Mesothelial cell of epicardium (in vitro differentiated cells): ENCODE measurements at regions not wholly inside any gene's neighbourhood (a gene's known extent, or its start where the extent isn't known, plus 50 kb on each side); places are given as distances from the start of the nearest gene placed in this dataset.

ENCODE experiments used
- DNase-seq, 2 experiments: peaks; one replicate each; pipeline ENCODE4 v3.0.0; 2021; ENCODE audit warnings: low spot score in 2 of 2; ENCODE audit not compliant: unreplicated experiment in 2 of 2
- H3K27ac Mint-ChIP-seq: 2 replicates; pipeline ENCODE4 v1.8.0; 2021; ENCODE audit warnings: mixed read lengths
- H3K27me3 Mint-ChIP-seq: 2 replicates; pipeline ENCODE4 v1.8.0; 2021; ENCODE audit warnings: low read depth, mixed read lengths
- H3K36me3 Mint-ChIP-seq: 2 replicates; pipeline ENCODE4 v1.8.0; 2021; ENCODE audit warnings: mixed read lengths
- H3K4me1 Mint-ChIP-seq: 2 replicates; pipeline ENCODE4 v1.8.0; 2021; ENCODE audit warnings: mixed read lengths
- H3K4me3 Mint-ChIP-seq: 2 replicates; pipeline ENCODE4 v1.8.0; 2021; ENCODE audit warnings: mild to moderate bottlenecking, moderate library complexity, mixed read lengths
- H3K9me3 Mint-ChIP-seq: 2 replicates; pipeline ENCODE4 v1.8.0; 2021; ENCODE audit warnings: mixed read lengths
- TF ChIP-seq, protein P1 (sequence below): fragments of 200-600 bp; sonication (generic); IDR thresholded peaks from one replicate; pipeline ENCODE4 v1.5.0; 2021; ENCODE audit warnings: antibody characterized with exemption; ENCODE audit not compliant: unreplicated experiment

DNA sequence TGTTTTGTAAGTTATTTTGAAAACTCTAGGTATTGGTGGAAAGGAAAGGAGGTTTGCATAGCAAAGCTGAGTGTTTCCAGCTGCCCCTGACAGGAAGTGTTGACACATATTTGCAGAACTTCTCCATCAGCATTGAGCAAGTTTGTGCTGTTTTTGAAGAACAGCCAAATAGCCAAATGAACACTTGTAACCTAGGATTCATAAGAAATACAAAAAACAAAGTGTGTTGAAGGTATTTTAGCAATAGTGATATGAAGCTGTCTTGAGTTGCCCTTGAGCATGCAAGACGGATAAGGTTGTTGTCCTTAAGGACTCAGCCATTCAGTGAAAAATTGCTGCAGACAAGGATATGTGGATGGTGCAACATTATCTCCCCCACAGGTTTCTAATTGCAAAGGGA lies 68.3 kb upstream of the PGM2 start:
- peak overlapping the region; percentile 58 for H3K27ac Mint-ChIP-seq

DNA sequence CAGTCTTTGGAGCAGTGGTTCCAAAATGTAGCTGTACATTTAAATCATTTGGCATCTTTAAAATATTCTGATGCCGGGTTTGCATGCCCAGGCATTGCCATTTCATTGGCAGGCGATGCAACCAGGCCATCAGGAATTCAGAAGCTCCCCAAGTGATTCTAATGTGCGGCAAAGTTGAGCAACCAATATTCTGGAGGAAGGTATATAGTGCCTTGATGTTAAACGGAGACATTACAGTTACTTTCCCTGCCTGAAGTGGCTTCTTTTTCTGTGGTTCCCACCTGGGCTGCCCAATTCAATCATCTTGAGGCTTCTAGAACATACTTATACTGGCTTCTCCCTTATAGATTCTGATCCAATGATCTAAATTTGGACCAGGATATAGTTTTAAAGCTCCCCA lies 68.7 kb upstream of the PGM2 start:
- H3K4me1 Mint-ChIP-seq, result peaks cover 16% of the 10 kb centered on the region
- no peaks in the 10 kb centered on the region for H3K27me3 Mint-ChIP-seq
- no peak overlapping the region for H3K4me3 Mint-ChIP-seq
- TF ChIP-seq, protein P1, sequence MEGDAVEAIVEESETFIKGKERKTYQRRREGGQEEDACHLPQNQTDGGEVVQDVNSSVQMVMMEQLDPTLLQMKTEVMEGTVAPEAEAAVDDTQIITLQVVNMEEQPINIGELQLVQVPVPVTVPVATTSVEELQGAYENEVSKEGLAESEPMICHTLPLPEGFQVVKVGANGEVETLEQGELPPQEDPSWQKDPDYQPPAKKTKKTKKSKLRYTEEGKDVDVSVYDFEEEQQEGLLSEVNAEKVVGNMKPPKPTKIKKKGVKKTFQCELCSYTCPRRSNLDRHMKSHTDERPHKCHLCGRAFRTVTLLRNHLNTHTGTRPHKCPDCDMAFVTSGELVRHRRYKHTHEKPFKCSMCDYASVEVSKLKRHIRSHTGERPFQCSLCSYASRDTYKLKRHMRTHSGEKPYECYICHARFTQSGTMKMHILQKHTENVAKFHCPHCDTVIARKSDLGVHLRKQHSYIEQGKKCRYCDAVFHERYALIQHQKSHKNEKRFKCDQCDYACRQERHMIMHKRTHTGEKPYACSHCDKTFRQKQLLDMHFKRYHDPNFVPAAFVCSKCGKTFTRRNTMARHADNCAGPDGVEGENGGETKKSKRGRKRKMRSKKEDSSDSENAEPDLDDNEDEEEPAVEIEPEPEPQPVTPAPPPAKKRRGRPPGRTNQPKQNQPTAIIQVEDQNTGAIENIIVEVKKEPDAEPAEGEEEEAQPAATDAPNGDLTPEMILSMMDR, result no peak
- H3K36me3 Mint-ChIP-seq, result no peaks in the 10 kb centered on the region
- H3K9me3 Mint-ChIP-seq, result peaks cover 4% of the 10 kb centered on the region
- H3K27ac Mint-ChIP-seq, result no peak overlapping the region
- DNase-seq, result no peak

More for the DNA sequence above, 68.3 kb upstream of the PGM2 start:
- DNase-seq, result no peak
- peaks cover 16% of the 10 kb centered on the region for H3K4me1 Mint-ChIP-seq
- no peaks in the 10 kb centered on the region for H3K36me3 Mint-ChIP-seq
- TF ChIP-seq, protein P1, result no peak
- H3K4me3 Mint-ChIP-seq, result no peak overlapping the region
- H3K27me3 Mint-ChIP-seq, result no peaks in the 10 kb centered on the region
- H3K9me3 Mint-ChIP-seq, result peaks cover 4% of the 10 kb centered on the region

DNA sequence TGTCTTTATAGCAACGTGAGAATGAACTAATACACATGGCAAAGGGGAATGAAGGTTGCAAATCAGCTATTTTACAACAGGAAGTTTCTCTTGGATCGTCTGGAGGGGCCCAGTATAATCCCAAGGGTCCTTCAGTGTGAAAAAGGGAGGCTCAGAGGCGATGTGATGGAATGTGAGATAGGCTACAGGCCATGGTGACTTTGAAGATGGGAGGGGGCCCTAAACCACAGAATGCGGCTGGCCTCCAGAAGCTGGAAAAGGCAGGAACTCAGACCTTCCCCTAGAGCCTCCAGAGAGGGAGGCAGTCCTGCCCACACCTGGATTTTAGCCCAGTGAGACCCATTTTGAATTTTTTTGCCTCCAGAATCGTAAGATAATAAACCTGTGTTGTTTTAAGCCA lies 69.4 kb upstream of the PGM2 start:
- Mint-ChIP-seq H3K4me3 (no peak overlapping the region), H3K27me3 (no peaks in the 10 kb centered on the region), H3K36me3 (no peaks in the 10 kb centered on the region), H3K4me1 (peaks cover 16% of the 10 kb centered on the region), H3K27ac (peak overlapping the region; percentile 25), H3K9me3 (peaks cover 4% of the 10 kb centered on the region)
- no peak for DNase-seq
- TF ChIP-seq, protein P1, result no peak

DNA sequence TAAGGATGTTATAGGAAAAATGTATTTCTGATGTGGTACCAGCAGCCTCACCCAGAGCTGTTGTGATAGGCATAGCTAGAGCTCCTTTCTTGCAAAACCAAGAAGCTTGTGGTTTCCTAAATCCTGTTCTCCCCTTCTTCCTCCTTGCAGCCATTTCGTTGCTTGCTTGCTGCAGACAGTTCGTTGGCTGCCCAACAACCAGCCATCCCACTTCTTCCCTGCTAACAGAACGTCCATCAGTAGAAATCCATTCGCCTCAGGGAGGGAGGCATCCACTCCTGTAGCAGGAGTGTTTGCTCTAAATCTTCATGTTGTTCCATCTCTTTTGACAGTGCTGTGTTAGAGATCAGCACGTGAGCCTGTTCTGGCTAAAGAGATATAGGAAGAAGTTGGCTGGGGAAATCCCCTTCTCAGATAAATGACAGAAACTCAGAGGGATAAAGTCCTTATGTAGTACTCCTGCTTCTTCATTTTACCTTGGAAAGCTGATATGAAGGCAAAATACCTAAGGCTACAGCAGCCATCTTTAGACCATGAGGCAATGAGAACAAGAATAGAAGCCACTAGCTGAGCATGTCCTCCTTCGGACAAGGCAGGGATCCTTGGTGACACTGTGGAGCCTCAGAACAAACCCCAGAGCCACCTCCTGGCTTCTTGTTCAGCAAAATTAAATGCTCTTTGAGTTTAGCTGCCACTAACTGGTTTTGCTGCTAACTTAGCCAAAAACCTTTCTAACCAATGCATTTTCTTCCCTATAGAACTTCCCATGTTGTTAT lies 68.4 kb upstream of the RELL1 start:
- peak overlapping the region; percentile 78 for H3K27ac Mint-ChIP-seq
- H3K27me3 Mint-ChIP-seq, result peaks cover 6% of the 10 kb centered on the region
- no peak overlapping the region for H3K4me3 Mint-ChIP-seq
- H3K4me1 Mint-ChIP-seq, result peaks cover 16% of the 10 kb centered on the region
- TF ChIP-seq, protein P1, result no peak
- H3K9me3 Mint-ChIP-seq, result no peaks in the 10 kb centered on the region
- DNase-seq, result no peak
- H3K36me3 Mint-ChIP-seq, result no peaks in the 10 kb centered on the region

DNA sequence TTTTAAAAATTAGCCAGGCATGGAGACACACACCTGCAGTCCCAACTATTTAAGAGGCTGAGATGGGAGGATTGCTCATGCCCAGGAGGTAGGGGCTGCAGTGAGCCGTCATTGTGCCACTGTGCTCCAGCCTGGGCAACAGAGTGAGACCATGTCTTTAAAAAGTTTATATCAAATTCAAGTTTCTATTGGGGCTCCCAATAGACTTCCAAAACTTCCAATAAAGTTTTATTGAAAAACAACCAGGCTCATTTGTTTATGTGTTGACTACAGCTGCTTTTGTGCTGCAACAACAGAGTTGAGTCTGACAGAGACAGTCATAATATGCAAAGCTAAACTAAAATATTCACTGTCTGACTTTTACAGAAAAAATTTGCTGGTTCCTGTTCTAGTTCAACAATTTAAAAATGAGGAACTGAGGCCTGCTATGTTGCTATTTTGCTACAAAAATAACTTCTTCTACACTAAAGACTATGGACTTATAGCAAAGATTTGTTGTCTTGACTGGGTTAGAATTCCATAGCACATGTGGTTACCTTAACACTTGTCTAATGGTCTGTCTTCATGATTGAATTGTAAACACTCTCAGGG lies 63.3 kb upstream of the RELL1 start:
- TF ChIP-seq, protein P1, result no peak
- Mint-ChIP-seq H3K4me3 (no peak overlapping the region), H3K27ac (no peak overlapping the region), H3K27me3 (peaks cover 6% of the 10 kb centered on the region), H3K9me3 (peaks cover 3% of the 10 kb centered on the region), H3K4me1 (peaks cover 5% of the 10 kb centered on the region), H3K36me3 (no peaks in the 10 kb centered on the region)
- DNase-seq, result no peak
